Endothelial cell of umbilical vein (primary cell): ENCODE measurements at regions not wholly inside any gene's neighbourhood (a gene's known extent, or its start where the extent isn't known, plus 50 kb on each side); places are given as distances from the start of the nearest gene placed in this dataset.

Experiments
- BruUV-seq: library from RNA; stranded (reverse); fragments of 400-500 nt; replicated peaks from 2 replicates; lab custom pipeline; 2021; lab: Mats Ljungman, UMichigan
- CTCF ChIA-PET: fragments of 300-600, 350-600 bp; sonication (Branson Sonifier 250); formaldehyde crosslinking; loops from one replicate; lab custom pipeline; 2021; ENCODE audit warnings: antibody characterized with exemption, inconsistent platforms; lab: Charles Lee
- POLR2A ChIA-PET: fragments of 300-600, 350-600 bp; sonication (Branson Sonifier 250); formaldehyde crosslinking; loops from one replicate; lab custom pipeline; 2021; ENCODE audit warnings: antibody characterized with exemption, inconsistent platforms; lab: Charles Lee
- DNase-seq: peaks from one replicate; pipeline ENCODE4 v3.0.0-alpha.2; 2011; ENCODE audit warnings: low read depth, low spot score
- FAIRE-seq: peaks from 2 replicates; lab custom pipeline; 2011; peaks lifted over from hg19 to GRCh38; lab: Jason Lieb, UNC
- H2AFZ ChIP-seq: 2 replicates; pipeline ENCODE4 v1.6.0; 2012; ENCODE audit warnings: low read depth, low read length, control low read depth, inconsistent platforms
- H3K27ac ChIP-seq: 2 replicates; pipeline ENCODE4 v1.5.1; 2011; ENCODE audit warnings: low read depth, mild to moderate bottlenecking, control low read depth, low read length, moderate library complexity; ENCODE audit not compliant: insufficient read depth
- H3K27me3 ChIP-seq, 2 experiments: 2 replicates each; pipeline versions ENCODE4 v1.6.0 to v1.6.1; 2011; ENCODE audit warnings: low read length in 2 of 2, mixed read lengths in 1 of 2; ENCODE audit not compliant: control insufficient read depth in 2 of 2, insufficient read depth in 2 of 2
- H3K36me3 ChIP-seq, 2 experiments: 2 replicates in 1 of 2; 3 replicates in 1 of 2; pipeline ENCODE4 v1.5.1; 2011; ENCODE audit warnings: low read length in 2 of 2, mild to moderate bottlenecking in 1 of 2, moderate library complexity in 1 of 2; ENCODE audit not compliant: control insufficient read depth in 2 of 2, insufficient read depth in 2 of 2; ENCODE audit errors: extremely low read depth in 1 of 2
- H3K4me1 ChIP-seq: 3 replicates; pipeline ENCODE4 v1.5.1; 2011; ENCODE audit warnings: mild to moderate bottlenecking, low read length; ENCODE audit not compliant: control insufficient read depth, insufficient read depth; ENCODE audit errors: extremely low read depth
- H3K4me2 ChIP-seq: 2 replicates; pipeline ENCODE4 v1.6.1; 2011; ENCODE audit warnings: low read length, control low read depth, mixed read lengths; ENCODE audit not compliant: insufficient read depth
- H3K4me3 ChIP-seq, 3 experiments: fragments of 200-600 bp in 1 of 3; sonication (generic), shearing (Covaris generic) in 1 of 3; replicated peaks in 1 of 3; 2 replicates each; pipeline ENCODE4 v1.5.1; 2011 to 2016; ENCODE audit warnings: control low read depth in 3 of 3, low read length in 3 of 3, mild to moderate bottlenecking in 2 of 3, inconsistent platforms in 1 of 3, low read depth in 1 of 3, moderate library complexity in 1 of 3; ENCODE audit not compliant: insufficient read depth in 1 of 3
- H3K79me2 ChIP-seq: 2 replicates; pipeline ENCODE4 v1.6.0; 2012; ENCODE audit warnings: low read length, inconsistent platforms; ENCODE audit not compliant: control insufficient read depth, insufficient read depth
- H3K9ac ChIP-seq: replicated peaks from 2 replicates; pipeline ENCODE3; 2011; ENCODE audit warnings: low read length, control low read depth; ENCODE audit not compliant: insufficient read depth; ENCODE audit errors: extremely low read depth
- H3K9me1 ChIP-seq: replicated peaks from 3 replicates; pipeline ENCODE4 v1.6.0; 2011; ENCODE audit warnings: mild to moderate bottlenecking, low read length; ENCODE audit not compliant: control insufficient read depth, insufficient read depth; ENCODE audit errors: extremely low read depth
- H3K9me3 ChIP-seq: replicated peaks from 2 replicates; pipeline ENCODE4 v1.5.1; 2012; ENCODE audit warnings: low read length, inconsistent platforms; ENCODE audit not compliant: control insufficient read depth, insufficient read depth
- H4K20me1 ChIP-seq: replicated peaks from 2 replicates; pipeline ENCODE3; 2011; ENCODE audit warnings: mild to moderate bottlenecking, low read length; ENCODE audit not compliant: control insufficient read depth, insufficient read depth; ENCODE audit errors: extremely low read depth
- CTCF ChIP-seq, 2 donors: IDR thresholded peaks; 1 replicate in 1 of 2; 2 replicates in 1 of 2; pipeline ENCODE4 v1.5.1; 2011; ENCODE audit warnings: low read length in 2 of 2, mild to moderate bottlenecking in 2 of 2, moderate library complexity in 2 of 2, control low read depth in 1 of 2, inconsistent platforms in 1 of 2, low read depth in 1 of 2; ENCODE audit not compliant: insufficient read depth in 1 of 2; ENCODE audit errors: extremely low read depth in 1 of 2
- EZH2 ChIP-seq: IDR thresholded peaks from 2 replicates; pipeline ENCODE4 v1.6.1; 2012; ENCODE audit warnings: borderline replicate concordance, low read depth, mild to moderate bottlenecking, moderate library complexity, low read length, inconsistent platforms; ENCODE audit not compliant: severe bottlenecking
- FOS ChIP-seq: IDR thresholded peaks from 2 replicates; pipeline ENCODE4 v1.6.1; 2011; ENCODE audit warnings: mild to moderate bottlenecking, low read length, moderate library complexity, borderline replicate concordance; ENCODE audit not compliant: insufficient read depth
- GATA2 ChIP-seq: IDR thresholded peaks from 2 replicates; pipeline ENCODE4 v1.7.0; 2011; ENCODE audit warnings: low read depth, mild to moderate bottlenecking, moderate library complexity, mixed read lengths, low read length; ENCODE audit not compliant: insufficient read length, insufficient read depth
- JUN ChIP-seq: IDR thresholded peaks from 2 replicates; pipeline ENCODE4 v1.6.1; 2011; ENCODE audit warnings: borderline replicate concordance, low read depth; ENCODE audit not compliant: insufficient read length, insufficient read depth
- MYC ChIP-seq: IDR thresholded peaks from one replicate; pipeline ENCODE4 v1.6.1; 2011; ENCODE audit warnings: mild to moderate bottlenecking, low read depth, low read length
- POLR2A ChIP-seq: IDR thresholded peaks from 2 replicates; pipeline ENCODE4 v1.6.1; 2012; ENCODE audit warnings: low read depth, mild to moderate bottlenecking, control low read depth, low read length
- POLR2AphosphoS5 ChIP-seq: IDR thresholded peaks from 2 replicates; pipeline ENCODE4 v1.6.1; 2012; ENCODE audit warnings: low read depth, mild to moderate bottlenecking, control low read depth, low read length, moderate library complexity; ENCODE audit not compliant: insufficient read depth
- dilution Hi-C: fragments of 300-500 bp; cut with MboI; formaldehyde crosslinking; loops from one replicate; pipeline ENCODE4 v1.15.0; 2019; ENCODE audit warnings: low sequenced_read_pairs; ENCODE audit not compliant: extremely low pct_ligation_motif_present
- intact Hi-C: fragments of 100-400 bp; cut with micrococcal nuclease; formaldehyde crosslinking; loops from one replicate; pipeline ENCODE4 v1.10.0; 2022
- TF ChIP-seq, protein P1 (sequence below): IDR thresholded peaks from 2 replicates; pipeline ENCODE4 v1.6.1; 2011; ENCODE audit not compliant: insufficient read depth, insufficient read length

DNA sequence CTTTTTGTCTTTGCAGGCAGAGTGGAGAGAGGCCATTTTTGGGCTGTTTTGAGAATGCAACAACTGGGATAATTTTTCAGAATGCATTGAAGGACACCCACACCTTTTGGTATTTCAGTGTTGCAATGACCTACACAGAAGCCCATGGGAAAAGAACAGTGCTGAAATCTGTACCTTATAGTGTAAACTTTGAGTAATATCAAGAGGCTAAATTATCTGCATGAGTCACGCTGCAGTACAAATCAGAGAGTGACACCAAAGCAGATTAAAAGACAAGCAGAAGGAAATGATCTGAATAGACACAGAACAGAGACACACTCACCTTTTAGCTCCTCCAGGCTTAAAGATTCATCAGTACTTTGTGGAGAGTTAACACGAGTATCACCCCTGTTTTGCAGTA, 265.3 kb downstream of the PAX3 start:
- no peak overlapping the region for H3K27ac ChIP-seq
- no peaks in the 10 kb centered on the region for H3K9me3 ChIP-seq
- no peak overlapping the region for H3K9ac ChIP-seq
- H3K4me2 ChIP-seq: no peak overlapping the region
- H2AFZ ChIP-seq: no peak overlapping the region
- no peaks in the 10 kb centered on the region for H3K27me3 ChIP-seq
- no peaks in the 10 kb centered on the region for H3K36me3 ChIP-seq
- H3K4me1 ChIP-seq: no peaks in the 10 kb centered on the region
- FAIRE-seq (no peak), DNase-seq (no peak)
- intact Hi-C loops (no loop called here), dilution Hi-C loops (no loop called here)
- no peaks in the 10 kb centered on the region for H4K20me1 ChIP-seq
- H3K79me2 ChIP-seq: no peaks in the 10 kb centered on the region
- H3K9me1 ChIP-seq: no peaks in the 10 kb centered on the region
- ChIA-PET POLR2A (no interaction called here), CTCF (interaction anchor here (2.5 kb wide), 1 partner anchor 9 kb away, joined by 9 read pairs; no protein-coding TSS in a partner anchor)
- TF ChIP-seq, protein P1, sequence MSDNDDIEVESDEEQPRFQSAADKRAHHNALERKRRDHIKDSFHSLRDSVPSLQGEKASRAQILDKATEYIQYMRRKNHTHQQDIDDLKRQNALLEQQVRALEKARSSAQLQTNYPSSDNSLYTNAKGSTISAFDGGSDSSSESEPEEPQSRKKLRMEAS: no peak
- no peak for TF ChIP-seq JUN
- TF ChIP-seq MYC: no peak
- TF ChIP-seq GATA2: no peak
- no peak for TF ChIP-seq EZH2
- no TSS peak for BruUV-seq
- H3K4me3 ChIP-seq: no peak overlapping the region

DNA sequence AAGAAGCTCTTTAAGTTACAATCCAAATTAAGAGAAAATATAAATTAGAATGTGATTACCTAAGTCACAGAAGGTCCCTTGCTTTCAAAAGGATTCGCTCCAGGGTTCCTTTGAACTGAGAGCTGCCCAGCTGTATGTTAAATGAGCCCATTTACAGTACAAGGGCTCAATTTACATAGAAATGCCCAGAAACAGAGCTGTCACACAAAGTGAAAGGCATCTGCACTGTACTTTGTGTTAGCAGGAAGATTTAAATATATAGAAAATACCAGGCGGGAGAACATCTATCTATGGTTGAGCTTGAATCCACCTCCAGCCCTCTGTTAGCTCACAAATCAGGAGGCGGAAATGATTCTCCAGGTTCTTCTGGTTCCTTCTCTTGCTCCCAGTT, 272.9 kb downstream of the PAX3 start:
- dilution Hi-C loops (no loop called here), intact Hi-C loops (loop anchor here (10.0 kb wide), 1 partner anchor 589 kb away; no protein-coding TSS in a partner anchor)
- Histone ChIP-seq H3K9me1 (no peaks in the 10 kb centered on the region), H3K9ac (no peak overlapping the region), H3K79me2 (no peaks in the 10 kb centered on the region), H3K27ac (no peak overlapping the region), H2AFZ (no peak overlapping the region), H3K27me3 (peaks cover 0 to 8% of the 10 kb centered on the region in 2 experiments), H3K4me2 (no peak overlapping the region), H3K4me1 (no peaks in the 10 kb centered on the region), H3K36me3 (no peaks in the 10 kb centered on the region), H3K9me3 (no peaks in the 10 kb centered on the region), H4K20me1 (no peaks in the 10 kb centered on the region), H3K4me3 (no peak overlapping the region)
- ChIA-PET CTCF (interaction anchor here (0.8 to 3.1 kb wide), 12 partner anchors 9 to 645 kb away, joined by 3 to 22 read pairs (median 6); partner anchors contain the start of gene MOGAT1), POLR2A (no interaction called here)
- DNase-seq (no peak), FAIRE-seq (no peak)
- no TSS peak for BruUV-seq
- no peak for TF ChIP-seq FOS
- no peak for TF ChIP-seq MYC
- no peak for TF ChIP-seq JUN
- TF ChIP-seq POLR2AphosphoS5: no peak
- TF ChIP-seq POLR2A: no peak
- no peak for TF ChIP-seq GATA2
- no peak for TF ChIP-seq CTCF (IDR thresholded peaks at IDR 0.05; ENCODE audit: extremely low read depth in 1 of 2, insufficient read depth in 1 of 2, low read depth in 1 of 2, low read length in 2 of 2)
- TF ChIP-seq, protein P1: no peak
- no peak for TF ChIP-seq EZH2
